ENCODE measurements at regions not wholly inside any gene's neighbourhood (a gene's known extent, or its start where the extent isn't known, plus 50 kb on each side); places are given as distances from the start of the nearest gene placed in this dataset.

DNA sequence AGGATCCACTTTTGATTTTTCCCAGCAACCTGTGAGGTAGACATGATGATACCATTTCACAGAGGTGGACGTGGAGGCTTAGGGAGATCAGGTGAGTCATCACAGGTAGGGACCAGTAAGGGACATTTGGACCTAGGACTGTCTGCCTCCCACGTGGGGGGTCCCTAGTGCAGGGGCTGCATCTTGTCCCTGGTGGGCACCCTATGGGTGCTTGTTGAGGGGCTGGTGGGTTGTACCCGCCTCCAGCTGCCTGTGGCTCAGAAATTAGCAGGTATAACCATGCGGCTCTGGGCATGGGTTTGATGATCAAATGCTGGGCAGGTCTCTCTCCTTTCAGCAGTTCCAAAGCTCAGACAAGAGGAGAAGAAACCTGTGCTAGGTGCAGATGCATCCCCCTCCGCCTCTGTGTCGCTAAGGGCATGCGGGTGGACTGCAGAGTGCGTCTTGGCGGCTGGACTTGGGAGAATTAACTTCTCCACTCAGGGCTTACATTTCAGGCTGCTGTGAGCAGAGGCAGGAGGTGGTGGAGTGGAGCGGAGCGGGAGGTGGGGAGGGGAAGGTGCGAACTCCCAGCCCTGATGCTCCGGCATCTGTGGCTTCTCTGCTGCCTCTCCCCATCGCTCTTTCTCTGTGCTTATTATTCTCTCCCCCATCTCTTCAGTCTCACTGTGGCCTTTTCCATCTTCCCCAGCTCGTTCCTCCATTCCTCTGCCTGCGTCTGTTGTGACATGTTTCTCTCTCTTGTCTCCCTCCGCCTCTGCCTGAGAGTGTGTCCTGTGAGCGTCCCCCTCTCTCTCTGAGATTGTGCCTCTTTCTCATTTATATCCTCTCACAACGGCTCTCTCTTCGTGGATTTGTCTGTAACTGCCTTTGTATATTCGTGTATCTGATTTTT is 146.8 kb downstream of the PTPRU start:
- H3K27ac ChIP-seq (ENCODE audit: extremely low read length, insufficient read depth, low read length): no peak overlapping the region
- BruUV-seq (replicated peaks): no TSS peak
- peaks cover 1 to 5% of the 10 kb centered on the region in 2 experiments; a peak in 2 of 5 replicates for H3K27me3 ChIP-seq (ENCODE audit: control insufficient read depth in 1 of 2, insufficient read depth in 2 of 2, low read length in 2 of 2)
- ATAC-seq (no peak), DNase-seq (ENCODE audit: low spot score) (no peak), FAIRE-seq (no peak)
- H3K9ac ChIP-seq (ENCODE audit: insufficient read depth, low read depth, low read length): no peak overlapping the region
- H2AFZ ChIP-seq (ENCODE audit: low read length): no peak overlapping the region
- no peaks in the 10 kb centered on the region for H3K79me2 ChIP-seq (ENCODE audit: insufficient read depth, low read length)
- no peak overlapping the region for H3K4me2 ChIP-seq (ENCODE audit: low read depth, low read length)
- 20% methylated on average over 11 of the region's 21 CpGs for WGBS (ENCODE audit: low lambda C conversion rate)
- H3K4me3 ChIP-seq (replicated peaks in 1 of 3; ENCODE audit: insufficient read depth in 1 of 3, low read depth in 2 of 3, low read length in 3 of 3): no peak overlapping the region
- no peaks in the 10 kb centered on the region for H3K36me3 ChIP-seq (replicated peaks in 1 of 2; ENCODE audit: control insufficient read depth in 1 of 2, insufficient read depth in 2 of 2, low read length in 2 of 2)
- CTCF ChIA-PET (ENCODE audit: low intra/inter-chr PET ratio, low total read pairs): no interaction called here
- no peaks in the 10 kb centered on the region for H3K4me1 ChIP-seq (ENCODE audit: insufficient read depth, low read length)
- POLR2A ChIA-PET: no interaction called here
- intact Hi-C loops (cut with micrococcal nuclease; ENCODE audit: unreplicated experiment) (no loop called here), in situ Hi-C loops (cut with HindIII; ENCODE audit: extremely low pct_ligation_motif_present, low pct_unique_long_range_greater_than_20kb) (loop anchor here (25.0 kb wide), 1 partner anchor 704 kb away; no protein-coding TSS in a partner anchor)
- peaks cover 20% of the 10 kb centered on the region for H3K9me3 ChIP-seq (ENCODE audit: low read length)
- H4K20me1 ChIP-seq (ENCODE audit: insufficient read depth, low read length): no peaks in the 10 kb centered on the region
- TF ChIP-seq, protein P1, sequence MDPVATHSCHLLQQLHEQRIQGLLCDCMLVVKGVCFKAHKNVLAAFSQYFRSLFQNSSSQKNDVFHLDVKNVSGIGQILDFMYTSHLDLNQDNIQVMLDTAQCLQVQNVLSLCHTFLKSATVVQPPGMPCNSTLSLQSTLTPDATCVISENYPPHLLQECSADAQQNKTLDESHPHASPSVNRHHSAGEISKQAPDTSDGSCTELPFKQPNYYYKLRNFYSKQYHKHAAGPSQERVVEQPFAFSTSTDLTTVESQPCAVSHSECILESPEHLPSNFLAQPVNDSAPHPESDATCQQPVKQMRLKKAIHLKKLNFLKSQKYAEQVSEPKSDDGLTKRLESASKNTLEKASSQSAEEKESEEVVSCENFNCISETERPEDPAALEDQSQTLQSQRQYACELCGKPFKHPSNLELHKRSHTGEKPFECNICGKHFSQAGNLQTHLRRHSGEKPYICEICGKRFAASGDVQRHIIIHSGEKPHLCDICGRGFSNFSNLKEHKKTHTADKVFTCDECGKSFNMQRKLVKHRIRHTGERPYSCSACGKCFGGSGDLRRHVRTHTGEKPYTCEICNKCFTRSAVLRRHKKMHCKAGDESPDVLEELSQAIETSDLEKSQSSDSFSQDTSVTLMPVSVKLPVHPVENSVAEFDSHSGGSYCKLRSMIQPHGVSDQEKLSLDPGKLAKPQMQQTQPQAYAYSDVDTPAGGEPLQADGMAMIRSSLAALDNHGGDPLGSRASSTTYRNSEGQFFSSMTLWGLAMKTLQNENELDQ (CRISPR knock-in tag; IDR thresholded peaks at IDR 0.05; ENCODE audit: borderline replicate concordance): no peak
- TF ChIP-seq ZNF629 (CRISPR knock-in tag; conservative IDR thresholded peaks at IDR 0.05) (no peak), RFX3 (CRISPR knock-in tag; IDR thresholded peaks at IDR 0.05) (no peak), ZNF570 (CRISPR knock-in tag; IDR thresholded peaks at IDR 0.05; ENCODE audit: borderline replicate concordance) (no peak), ZNF747 (CRISPR knock-in tag; IDR thresholded peaks at IDR 0.05; ENCODE audit: borderline replicate concordance) (no peak), TCF12 (IDR thresholded peaks at IDR 0.05) (no peak), TCF12 (CRISPR knock-in tag; IDR thresholded peaks at IDR 0.05) (no peak), MAF1 (CRISPR knock-in tag; IDR thresholded peaks at IDR 0.05; ENCODE audit: borderline replicate concordance) (no peak), PCBP1 (IDR thresholded peaks at IDR 0.05; ENCODE audit: borderline replicate concordance, low read depth, low read length) (no peak), CREB1 (IDR thresholded peaks at IDR 0.05) (no peak), CREB1 (CRISPR knock-in tag; IDR thresholded peaks at IDR 0.05) (no peak), STAG1 (CRISPR knock-in tag; IDR thresholded peaks at IDR 0.05) (no peak), NCOA5 (CRISPR knock-in tag; IDR thresholded peaks at IDR 0.05) (no peak)
- TF ChIP-seq, protein P2, sequence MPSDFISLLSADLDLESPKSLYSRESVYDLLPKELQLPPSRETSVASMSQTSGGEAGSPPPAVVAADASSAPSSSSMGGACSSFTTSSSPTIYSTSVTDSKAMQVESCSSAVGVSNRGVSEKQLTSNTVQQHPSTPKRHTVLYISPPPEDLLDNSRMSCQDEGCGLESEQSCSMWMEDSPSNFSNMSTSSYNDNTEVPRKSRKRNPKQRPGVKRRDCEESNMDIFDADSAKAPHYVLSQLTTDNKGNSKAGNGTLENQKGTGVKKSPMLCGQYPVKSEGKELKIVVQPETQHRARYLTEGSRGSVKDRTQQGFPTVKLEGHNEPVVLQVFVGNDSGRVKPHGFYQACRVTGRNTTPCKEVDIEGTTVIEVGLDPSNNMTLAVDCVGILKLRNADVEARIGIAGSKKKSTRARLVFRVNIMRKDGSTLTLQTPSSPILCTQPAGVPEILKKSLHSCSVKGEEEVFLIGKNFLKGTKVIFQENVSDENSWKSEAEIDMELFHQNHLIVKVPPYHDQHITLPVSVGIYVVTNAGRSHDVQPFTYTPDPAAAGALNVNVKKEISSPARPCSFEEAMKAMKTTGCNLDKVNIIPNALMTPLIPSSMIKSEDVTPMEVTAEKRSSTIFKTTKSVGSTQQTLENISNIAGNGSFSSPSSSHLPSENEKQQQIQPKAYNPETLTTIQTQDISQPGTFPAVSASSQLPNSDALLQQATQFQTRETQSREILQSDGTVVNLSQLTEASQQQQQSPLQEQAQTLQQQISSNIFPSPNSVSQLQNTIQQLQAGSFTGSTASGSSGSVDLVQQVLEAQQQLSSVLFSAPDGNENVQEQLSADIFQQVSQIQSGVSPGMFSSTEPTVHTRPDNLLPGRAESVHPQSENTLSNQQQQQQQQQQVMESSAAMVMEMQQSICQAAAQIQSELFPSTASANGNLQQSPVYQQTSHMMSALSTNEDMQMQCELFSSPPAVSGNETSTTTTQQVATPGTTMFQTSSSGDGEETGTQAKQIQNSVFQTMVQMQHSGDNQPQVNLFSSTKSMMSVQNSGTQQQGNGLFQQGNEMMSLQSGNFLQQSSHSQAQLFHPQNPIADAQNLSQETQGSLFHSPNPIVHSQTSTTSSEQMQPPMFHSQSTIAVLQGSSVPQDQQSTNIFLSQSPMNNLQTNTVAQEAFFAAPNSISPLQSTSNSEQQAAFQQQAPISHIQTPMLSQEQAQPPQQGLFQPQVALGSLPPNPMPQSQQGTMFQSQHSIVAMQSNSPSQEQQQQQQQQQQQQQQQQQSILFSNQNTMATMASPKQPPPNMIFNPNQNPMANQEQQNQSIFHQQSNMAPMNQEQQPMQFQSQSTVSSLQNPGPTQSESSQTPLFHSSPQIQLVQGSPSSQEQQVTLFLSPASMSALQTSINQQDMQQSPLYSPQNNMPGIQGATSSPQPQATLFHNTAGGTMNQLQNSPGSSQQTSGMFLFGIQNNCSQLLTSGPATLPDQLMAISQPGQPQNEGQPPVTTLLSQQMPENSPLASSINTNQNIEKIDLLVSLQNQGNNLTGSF (CRISPR knock-in tag; IDR thresholded peaks at IDR 0.05): no peak
- TF ChIP-seq, protein P3, sequence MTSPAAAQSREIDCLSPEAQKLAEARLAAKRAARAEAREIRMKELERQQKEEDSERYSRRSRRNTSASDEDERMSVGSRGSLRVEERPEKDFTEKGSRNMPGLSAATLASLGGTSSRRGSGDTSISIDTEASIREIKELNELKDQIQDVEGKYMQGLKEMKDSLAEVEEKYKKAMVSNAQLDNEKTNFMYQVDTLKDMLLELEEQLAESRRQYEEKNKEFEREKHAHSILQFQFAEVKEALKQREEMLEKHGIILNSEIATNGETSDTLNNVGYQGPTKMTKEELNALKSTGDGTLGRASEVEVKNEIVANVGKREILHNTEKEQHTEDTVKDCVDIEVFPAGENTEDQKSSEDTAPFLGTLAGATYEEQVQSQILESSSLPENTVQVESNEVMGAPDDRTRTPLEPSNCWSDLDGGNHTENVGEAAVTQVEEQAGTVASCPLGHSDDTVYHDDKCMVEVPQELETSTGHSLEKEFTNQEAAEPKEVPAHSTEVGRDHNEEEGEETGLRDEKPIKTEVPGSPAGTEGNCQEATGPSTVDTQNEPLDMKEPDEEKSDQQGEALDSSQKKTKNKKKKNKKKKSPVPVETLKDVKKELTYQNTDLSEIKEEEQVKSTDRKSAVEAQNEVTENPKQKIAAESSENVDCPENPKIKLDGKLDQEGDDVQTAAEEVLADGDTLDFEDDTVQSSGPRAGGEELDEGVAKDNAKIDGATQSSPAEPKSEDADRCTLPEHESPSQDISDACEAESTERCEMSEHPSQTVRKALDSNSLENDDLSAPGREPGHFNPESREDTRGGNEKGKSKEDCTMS (CRISPR knock-in tag; conservative IDR thresholded peaks at IDR 0.05): no peak
